Right lung (tissue), 2 donors: ENCODE measurements at regions not wholly inside any gene's neighbourhood (a gene's known extent, or its start where the extent isn't known, plus 50 kb on each side); places are given as distances from the start of the nearest gene placed in this dataset.

Experiments
- DNase-seq, 2 donors: peaks; one replicate each; pipeline ENCODE4 v3.0.0-alpha.2; 2013

DNA sequence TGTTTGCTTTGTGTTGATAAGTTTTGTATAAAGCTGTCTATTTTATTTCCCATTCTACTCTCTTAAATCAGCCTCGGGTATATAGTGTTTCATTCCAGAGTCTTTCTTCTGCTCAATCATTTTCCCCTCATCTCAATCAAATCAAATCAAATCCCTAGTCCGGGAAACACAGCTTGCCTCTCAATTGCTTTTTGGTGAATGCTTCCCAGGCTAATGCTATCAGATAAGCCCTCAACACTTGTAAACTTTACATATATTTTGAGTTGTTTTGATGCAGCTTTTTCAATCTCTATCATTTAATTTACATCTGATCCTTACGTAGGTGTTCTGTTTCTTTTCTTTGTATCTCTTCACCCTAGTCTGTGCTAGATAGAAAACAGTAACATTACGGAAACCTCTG, 416.7 kb upstream of the PDE3A start:
- DNase-seq, result no peak

DNA sequence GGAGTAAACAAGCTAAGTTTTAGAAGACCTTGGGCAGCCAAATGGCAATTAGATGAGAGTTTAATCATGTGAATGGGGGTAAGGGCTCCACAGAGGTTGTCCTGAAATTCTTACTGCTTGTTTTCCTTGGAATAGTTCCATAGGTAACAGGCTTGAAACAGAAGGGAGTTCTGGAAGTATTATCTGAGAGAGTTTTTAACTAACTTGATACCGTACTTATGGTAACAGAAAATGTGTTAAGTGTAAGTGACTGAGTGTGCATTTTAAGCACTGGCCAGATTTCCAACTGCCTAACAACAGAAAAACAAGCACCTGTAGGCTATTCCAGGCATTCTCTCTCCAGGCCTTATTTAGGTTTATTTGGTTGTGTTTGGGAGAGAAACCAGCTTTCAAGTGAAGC, 414.6 kb upstream of the PDE3A start:
- DNase-seq, result no peak

DNA sequence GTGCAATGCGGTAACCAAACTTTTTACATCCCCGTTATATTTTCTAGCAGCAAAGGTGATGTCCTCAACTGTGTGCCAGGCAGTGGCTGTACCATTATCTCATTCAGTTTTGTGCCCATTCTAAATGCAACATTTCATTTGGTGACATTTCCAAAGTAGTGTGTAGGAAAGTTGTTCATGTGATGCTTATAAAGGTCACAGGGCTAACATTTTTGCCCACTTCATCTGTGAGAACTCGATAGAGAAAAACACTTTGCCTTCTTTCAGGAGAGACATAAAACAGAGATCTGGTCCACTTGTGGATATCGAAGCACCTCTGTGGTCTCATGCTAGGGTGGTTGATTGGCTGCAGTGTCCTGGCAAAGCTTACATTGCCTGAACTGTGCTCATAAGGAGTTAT, 414.2 kb upstream of the PDE3A start:
- DNase-seq, result no peak

DNA sequence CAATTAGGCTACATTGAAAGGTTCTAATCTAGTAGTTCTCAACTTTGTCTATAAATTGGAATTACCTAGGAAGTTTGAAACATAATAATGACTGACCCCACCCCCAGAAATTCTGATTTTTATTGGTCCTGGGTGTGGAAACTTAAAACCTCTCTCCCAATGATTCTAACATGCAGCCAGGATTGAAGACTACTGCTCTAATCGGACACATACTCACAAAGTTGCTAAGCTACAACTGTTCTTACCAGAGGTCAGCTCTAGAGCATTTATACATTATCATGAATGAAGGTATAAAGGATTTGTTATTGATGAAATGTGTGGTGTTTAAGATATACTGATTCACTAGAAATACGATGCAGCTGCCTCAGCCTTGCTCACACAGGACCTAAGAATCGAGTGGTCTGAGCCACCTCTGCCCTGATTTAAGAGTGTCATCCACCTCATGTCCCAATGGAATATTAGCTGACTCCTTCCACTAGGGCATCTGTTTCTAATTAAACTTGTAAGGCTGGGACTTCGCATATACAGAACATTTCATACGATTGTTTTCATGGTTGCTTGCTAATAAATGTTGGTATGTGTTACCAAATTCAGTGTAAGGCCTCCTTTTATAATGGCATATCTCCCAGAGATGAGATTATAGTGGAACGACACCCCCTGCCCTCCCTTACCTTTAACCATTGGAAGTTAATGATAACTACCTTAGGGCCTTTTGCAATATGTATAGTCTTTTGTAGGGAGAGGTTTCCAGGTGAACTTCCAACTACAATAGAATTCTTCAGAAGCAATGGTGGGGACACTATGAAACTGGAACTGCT, 410.8 kb upstream of the PDE3A start:
- DNase-seq, result no peak

DNA sequence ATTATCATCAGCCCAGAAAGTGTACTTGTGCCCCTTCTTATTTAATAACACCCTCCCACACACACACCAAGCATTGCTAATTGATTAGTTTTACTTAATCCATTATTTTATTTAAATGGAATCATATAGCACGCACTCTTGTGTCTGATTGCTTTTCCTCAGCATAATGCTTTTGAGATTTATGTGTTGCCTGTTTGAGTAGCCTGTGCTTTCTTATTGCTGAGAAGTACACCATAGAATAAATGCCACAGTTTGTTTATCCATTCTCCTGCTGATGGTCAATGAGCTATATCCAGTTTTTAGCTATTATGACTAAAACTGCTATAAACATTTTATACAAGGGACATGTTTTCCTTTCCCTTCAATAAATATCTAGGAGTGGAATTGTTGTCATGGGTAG, 409.9 kb upstream of the PDE3A start:
- no peak for DNase-seq

DNA sequence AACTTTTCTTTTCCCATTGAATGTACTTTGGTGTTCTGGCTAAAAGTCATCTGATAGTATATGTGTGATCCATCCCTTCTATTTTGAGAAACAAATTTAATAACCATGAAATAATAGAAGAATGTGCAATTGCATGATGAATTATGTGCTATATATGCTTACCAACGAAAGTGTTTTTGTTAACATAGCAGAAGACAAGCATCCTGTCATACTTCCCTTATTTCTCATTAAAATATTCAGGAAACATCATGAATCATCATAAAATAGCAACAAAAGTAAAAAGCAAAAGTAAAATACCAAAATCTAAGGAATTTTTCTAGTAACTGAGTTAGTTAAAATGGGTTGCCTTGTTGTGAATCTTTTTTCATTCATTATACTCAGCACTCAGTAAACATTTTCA, 409.0 kb upstream of the PDE3A start:
- DNase-seq, result no peak

DNA sequence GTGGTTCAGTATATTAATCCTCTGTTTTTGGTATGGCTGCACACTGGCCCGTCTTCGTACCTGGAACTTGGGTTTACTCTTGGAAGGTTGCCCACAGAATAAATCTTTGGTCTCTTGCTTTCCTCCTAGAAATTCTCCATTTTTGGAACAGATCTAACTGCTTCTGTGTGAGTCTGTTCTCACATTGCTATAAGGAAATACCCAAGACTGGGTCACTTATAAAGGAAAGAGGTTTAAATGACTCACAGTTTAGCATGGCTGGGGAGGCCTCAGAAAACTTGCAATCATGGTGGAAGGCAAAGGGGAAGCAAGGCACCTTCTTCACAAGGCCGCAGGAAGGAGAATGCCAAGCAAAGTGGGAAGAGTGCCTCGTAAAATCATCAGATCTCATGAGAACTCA, 407.8 kb upstream of the PDE3A start:
- no peak for DNase-seq

DNA sequence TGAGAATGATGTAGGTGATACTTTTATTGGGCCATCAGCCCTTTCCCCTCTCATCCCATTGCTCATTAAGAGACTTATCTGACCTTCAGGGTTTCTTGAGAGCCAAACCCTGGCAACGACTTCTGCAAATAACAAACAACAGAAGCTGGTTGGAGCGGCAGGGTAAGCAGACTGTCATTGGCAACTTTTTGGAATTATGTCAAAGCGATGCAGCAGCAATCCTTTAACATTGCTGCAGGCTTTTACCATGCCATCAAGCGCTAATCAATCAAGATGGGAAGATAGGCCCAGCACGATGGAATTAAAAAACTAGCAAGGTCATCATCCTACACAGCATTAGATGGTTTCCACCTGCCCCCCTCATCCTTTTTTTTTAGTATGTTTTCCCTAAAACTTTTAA, 406.1 kb upstream of the PDE3A start:
- DNase-seq, result no peak

DNA sequence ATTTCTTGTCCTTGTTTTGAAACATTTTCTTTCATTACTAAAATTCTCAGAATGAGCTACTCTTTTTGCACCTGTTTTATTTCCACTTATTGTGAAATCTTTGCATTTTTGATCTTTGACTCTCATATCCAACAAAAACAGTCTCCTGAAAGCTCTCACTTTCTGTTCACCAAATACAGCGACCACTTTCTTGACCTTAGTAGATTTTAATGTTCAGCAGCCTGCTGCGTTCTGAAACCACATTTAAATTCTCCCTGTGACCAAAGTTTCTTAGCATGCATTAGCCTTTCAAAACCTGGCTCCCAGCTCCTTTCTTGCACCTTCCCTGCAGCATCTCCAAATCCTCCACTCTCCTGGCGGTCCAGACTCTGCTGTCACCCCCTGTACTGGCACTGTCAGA, 404.4 kb upstream of the PDE3A start:
- DNase-seq, result no peak

DNA sequence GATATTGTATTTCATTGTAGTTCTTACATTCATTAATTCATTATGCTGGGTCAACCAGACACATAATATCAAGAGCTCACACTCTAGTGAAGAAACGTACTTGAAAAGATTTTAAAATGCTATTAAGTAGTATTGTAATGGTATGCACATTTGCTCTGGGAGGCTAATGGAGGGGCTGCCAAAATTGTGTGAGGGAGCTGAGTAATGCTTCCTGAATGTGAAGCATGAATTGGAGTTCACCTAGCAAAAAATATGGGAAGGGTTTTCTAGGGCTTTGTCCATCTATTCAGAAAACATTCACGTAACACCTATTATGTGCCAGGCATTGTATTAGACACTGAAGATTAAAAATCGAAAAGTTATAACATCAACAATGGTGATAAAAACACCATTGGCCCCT, 403.8 kb upstream of the PDE3A start:
- DNase-seq, result no peak

DNA sequence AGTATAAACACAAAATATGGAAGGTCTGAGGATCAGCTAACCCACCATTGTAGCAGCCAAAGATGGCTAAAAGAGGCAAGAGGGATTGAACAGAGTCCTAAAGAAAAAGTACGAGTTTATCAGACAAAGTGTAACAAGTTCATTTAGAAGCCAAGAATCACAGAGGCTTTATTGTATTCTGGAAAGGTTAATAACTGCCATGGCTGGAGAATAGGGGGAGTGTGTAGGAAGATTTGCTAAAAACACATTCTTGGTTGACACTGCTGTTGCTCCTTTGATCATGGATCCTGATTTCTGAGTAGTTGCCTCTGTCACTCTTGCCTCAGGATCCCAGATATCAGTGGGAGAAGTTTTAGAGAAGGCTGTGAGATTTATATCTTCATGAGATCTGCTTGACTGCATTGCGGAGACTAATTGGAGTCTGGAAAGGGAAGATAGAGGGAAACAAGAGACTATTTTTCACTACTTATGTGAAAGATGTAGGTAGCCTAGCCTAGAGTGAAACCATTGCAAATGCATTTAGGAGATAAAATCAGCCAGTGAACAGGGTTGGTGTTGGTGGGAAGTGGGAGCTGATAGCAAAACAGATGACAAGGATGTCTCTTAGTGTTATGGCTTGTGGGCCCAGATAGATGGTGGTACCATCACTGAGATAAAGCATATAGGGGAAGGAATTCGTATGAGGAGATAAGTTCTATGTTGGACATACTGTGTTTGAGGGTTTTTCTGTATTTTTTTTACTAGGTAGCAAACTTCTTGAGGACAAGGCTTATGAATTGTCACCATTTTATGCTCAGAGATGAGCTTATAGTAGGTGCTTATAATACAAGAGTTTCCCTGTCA, 402.9 kb upstream of the PDE3A start:
- no peak for DNase-seq

DNA sequence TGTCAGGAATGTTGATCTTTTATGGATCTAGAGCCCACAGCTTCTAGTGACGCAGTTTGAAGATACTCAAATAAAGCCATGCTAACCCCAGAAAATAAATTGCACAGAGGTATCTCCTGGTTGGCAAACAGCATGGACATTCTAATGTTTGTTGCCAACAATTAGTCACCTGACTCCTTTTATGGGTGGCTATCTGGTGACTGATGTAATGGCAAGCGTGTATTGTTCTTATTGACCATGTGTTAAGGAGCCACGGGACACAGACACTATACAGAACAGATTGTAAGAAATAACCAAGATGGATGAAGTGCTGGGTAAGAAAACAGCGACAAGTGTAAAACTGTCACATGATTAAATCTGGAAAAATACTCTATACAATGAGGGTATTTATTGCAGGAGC, 401.3 kb upstream of the PDE3A start:
- no peak for DNase-seq

DNA sequence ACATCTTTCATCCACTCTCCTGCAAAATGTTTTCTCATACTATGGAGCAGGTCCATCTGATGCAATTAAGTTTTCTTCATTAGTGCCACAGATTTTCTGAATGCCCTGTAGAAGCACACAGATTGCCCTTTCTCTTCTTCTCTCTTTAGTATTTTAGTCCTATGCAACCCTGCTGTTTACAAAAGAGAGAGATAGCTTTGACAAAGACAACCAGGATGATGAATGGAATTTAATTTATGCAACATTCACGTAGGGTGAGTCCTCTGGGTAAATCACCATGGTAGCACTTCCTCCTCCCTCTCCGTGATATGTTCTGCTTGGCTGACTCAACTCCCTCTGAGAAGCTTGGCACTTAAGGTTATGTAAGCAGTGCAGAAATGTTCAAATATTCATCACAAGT, 400.9 kb upstream of the PDE3A start:
- DNase-seq, result no peak

DNA sequence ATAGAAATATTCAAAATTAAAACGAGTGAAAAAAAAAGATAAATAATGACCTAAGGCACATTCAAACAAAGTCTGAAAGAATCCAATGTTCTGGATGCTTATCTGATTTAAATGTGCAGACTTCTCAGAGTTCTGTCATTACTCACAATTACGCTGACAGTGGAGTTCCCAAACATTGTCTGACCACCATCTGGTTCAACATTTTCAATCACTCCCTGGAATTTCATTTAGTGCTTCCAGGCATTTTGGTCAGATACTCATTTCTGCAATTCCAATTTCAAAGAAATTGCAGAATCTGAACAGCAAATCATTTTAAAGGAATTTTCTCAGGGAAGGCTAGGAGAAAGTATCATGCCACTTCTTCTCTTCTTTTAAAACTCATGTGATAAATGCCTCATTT, 398.2 kb upstream of the PDE3A start:
- no peak for DNase-seq

DNA sequence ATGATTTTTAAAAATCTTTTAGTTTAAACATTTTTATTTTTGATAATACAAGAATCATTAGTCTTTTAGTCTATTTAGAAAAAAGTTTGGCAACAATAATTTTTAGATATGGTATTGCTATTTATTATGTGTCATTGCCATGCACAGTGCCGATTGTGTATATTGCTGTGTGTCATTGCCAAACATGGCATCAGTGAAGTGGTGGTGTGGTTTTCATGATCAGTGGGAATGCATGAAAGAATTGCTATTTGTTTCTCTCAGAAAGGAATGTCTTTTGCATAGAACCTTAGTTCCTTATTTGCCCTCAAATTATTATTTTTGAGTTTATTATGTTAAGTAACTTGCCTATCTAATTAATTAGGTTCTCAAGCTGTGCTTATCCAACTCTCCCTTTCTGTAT, 397.5 kb upstream of the PDE3A start:
- DNase-seq, result no peak

DNA sequence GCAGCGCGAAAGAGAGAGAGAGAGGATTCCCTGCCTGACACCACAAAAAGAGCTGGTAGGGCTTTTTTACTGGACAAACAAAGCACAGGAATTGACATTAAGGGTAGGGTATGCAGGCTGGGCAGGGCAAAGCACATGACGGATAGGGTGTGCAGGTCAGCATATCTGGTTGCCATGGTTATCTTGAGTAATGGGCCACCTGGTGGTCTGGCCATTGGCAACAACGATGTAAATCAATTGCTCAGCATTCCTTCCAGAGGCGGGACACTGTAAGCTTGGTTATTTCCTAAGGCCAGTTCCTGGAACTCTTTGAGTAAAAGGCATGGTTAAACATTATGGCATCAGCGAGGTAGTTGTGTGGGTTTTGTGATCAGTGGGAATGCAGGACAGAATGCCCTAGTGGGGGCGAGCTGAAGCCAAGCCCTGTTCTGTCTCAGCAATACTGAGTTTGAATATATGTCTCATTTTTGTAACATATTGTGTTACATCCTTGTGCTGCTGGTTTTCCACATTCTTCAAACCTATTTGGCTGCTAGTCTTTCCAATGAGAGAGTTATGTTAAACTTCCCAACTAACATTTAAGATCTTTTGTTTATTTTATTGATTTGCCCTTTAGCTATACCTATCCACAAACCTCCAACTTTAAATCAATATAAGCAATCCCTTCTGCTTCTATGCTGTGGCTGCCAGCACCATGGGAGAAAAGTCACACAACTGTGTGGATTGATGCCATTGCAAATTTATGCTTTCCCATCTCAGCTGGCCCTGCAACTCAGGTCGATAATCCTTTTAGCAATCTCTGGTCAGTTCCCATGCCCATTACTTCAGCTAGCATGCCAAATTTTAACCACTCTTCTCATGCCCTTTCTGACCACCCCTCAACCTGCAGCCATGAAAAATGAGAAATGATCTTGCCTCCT, 396.7 kb upstream of the PDE3A start:
- no peak for DNase-seq

DNA sequence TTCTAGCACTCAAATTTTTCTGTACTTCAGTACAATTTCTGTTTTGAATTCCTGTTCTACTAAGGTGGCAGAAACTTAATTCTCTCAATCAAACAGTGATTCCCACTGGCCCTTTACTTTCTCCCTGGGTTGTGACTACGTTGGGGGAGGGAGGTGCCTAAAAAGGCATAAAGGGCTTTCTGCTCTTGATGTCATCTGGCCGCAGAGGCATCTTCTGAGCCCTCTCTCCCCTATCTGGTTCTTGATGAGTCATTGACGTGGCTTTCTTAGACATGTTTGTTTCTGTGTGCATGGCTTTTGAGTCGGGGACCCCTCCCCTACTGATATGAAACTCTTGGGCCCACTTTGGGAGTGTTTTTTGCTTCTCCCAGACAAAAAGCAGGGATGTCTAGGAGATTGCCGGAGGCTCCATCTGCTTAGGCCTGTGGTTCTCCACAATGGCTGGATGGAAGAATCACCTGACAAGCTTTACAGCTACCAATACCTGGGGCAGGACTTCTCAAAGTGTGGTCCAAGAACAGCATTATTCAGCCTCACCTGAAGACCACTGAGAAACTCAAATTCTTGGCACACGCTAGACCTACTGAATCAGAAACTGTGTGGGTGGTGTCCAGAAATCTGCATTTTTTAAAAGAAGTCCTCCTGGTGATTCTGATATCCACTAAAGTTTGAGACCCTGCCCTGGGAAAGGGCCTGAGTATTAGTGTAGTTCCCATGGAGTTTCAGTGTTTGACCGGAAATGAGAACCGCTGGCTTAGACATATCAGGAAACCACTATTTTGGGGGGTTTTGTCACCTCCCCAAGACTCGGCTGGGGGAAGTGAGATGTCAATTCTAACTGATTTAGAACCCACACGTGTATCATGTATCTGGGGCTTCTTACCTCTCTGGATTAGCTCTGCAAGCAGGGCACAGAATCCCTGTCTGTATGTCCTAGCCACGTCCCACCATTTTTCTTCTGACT, 395.7 kb upstream of the PDE3A start:
- no peak for DNase-seq

DNA sequence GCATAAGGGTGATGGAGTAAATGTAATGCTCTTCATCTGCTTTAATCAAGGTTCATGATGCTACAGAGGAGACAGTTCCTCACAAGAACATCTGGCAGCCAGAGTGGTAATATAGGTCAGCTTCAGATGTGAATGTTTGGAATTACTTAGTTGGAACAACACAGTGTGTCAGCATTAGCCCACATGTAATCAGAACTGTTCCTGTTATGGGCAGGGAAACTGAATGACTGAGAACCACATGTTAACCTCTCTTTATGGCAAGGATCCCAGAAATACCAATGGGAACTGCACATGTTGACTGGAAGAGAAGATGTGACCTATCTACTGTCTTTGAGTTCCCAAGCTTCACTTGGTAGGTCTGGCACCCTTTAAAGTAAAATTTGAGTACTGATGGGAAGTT, 390.1 kb upstream of the PDE3A start:
- no peak for DNase-seq

DNA sequence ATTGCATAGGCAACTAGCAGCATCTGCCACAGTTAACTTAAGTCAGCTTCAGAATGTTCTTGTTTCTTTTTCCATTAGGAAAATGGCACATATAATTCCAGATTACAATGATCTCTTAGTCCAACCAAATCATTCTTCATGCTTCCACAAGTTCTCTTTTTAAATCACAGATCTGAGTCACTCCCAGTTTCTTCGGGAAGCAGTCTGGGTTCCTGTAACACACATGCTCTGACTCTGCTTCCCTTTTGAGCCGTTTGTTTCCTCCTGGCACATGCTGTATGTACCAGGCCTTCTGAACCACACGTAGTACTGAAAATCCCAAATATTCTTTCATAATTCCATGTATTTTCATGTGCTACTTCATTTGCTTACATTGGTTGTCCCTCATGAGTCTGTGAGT, 388.8 kb upstream of the PDE3A start:
- DNase-seq, result no peak

DNA sequence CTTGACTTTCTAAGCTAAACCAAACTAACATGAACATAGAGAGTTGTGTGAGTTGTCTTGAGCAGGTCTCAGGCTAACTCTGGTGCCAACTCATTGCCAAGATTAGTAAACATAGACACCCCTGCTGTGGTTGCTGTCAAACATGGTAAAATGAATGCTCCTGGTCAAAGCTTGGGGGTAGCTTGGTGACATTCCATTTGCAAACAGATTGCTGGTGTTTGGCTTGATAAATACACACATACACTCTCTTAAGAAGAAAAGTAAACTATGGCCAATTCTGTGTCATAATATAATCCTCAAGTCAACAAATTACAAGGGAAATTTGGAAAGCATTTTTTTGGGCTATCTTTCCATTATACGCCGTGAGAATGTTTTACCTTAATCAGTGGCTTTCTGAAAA, 386.4 kb upstream of the PDE3A start:
- DNase-seq, result no peak

DNA sequence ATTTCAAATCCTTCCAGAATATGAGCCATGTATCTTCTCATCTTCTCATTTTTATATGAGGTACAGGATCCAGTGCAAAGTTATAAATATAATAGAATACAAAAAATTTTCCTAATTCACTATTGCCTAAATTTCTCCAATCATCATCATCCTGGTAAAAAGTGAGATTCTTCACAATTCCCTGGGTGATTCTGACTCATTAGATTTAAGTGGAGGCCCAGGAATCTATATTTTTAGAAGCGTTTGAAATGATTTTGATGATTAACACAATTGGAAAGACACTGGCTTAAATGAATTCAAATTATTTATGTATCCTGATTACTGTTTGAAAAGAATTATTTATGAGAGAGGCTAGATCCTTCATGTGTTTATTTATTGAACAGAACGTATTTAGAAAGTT, 380.3 kb upstream of the PDE3A start:
- DNase-seq, result no peak
